ENCODE measurements at regions not wholly inside any gene's neighbourhood (a gene's known extent, or its start where the extent isn't known, plus 50 kb on each side); places are given as distances from the start of the nearest gene placed in this dataset.

- H3K9me2 ChIP-seq (replicated peaks; ENCODE audit: control insufficient read depth, low read length) = no peaks in the 10 kb centered on the region
- H3K36me3 ChIP-seq (ENCODE audit: control insufficient read depth, low read length) = no peaks in the 10 kb centered on the region
- H3K4me3 ChIP-seq (ENCODE audit: low read length) = no peak overlapping the region
- no peaks in the 10 kb centered on the region for H4K20me1 ChIP-seq (ENCODE audit: control insufficient read depth, insufficient read depth, low read depth, low read length)
- H3K79me2 ChIP-seq (ENCODE audit: control insufficient read depth, low read length) = no peaks in the 10 kb centered on the region
- TF ChIP-seq CTCF (IDR thresholded peaks at IDR 0.05; ENCODE audit: low read depth, low read length, poor library complexity, severe bottlenecking) (no peak), EZH2phosphoT487 (IDR thresholded peaks at IDR 0.05; ENCODE audit: borderline replicate concordance, low read length) (no peak)
- no peaks in the 10 kb centered on the region for H3K9me3 ChIP-seq (ENCODE audit: control insufficient read depth, insufficient read depth, low read length)
- H3K4me1 ChIP-seq (ENCODE audit: control insufficient read depth, low read length) = no peaks in the 10 kb centered on the region; the same call in 1 of the 2 replicates
- no peaks in the 10 kb centered on the region for H3F3A ChIP-seq (ENCODE audit: control insufficient read depth, insufficient read depth)
- H3K27me3 ChIP-seq (ENCODE audit: control insufficient read depth, low read length) = no peaks in the 10 kb centered on the region
- no peak overlapping the region for H3K27ac ChIP-seq (ENCODE audit: low read depth, low read length)
- no peak overlapping the region for H3K4me2 ChIP-seq (ENCODE audit: low read length)
Observed at GRCh38 chr6:121837545-121838229, 402.2 kb downstream of the GJA1 start.

- no peak for TF ChIP-seq EZH2phosphoT487 (IDR thresholded peaks at IDR 0.05; ENCODE audit: borderline replicate concordance, low read length)
- no peak overlapping the region for H3K27ac ChIP-seq (ENCODE audit: low read depth, low read length)
- no peaks in the 10 kb centered on the region for H3K9me3 ChIP-seq (ENCODE audit: control insufficient read depth, insufficient read depth, low read length)
- no peak overlapping the region for H3K4me3 ChIP-seq (ENCODE audit: low read length)
- H3F3A ChIP-seq (ENCODE audit: control insufficient read depth, insufficient read depth) = no peaks in the 10 kb centered on the region
- no peaks in the 10 kb centered on the region for H3K4me1 ChIP-seq (ENCODE audit: control insufficient read depth, low read length)
- no peak overlapping the region for H3K4me2 ChIP-seq (ENCODE audit: low read length)
- no peaks in the 10 kb centered on the region for H4K20me1 ChIP-seq (ENCODE audit: control insufficient read depth, insufficient read depth, low read depth, low read length)
- no peaks in the 10 kb centered on the region for H3K36me3 ChIP-seq (ENCODE audit: control insufficient read depth, low read length)
- H3K9me2 ChIP-seq (replicated peaks; ENCODE audit: control insufficient read depth, low read length) = no peaks in the 10 kb centered on the region
- no peaks in the 10 kb centered on the region for H3K27me3 ChIP-seq (ENCODE audit: control insufficient read depth, low read length)
- no peaks in the 10 kb centered on the region for H3K79me2 ChIP-seq (ENCODE audit: control insufficient read depth, low read length)
Observed at GRCh38 chr6:121838842-121839241, 403.4 kb downstream of the GJA1 start.

GRCh38 chr6:121839896-121840295 lies 404.4 kb downstream of the GJA1 start:
- H3K9me2 ChIP-seq (replicated peaks; ENCODE audit: control insufficient read depth, low read length) = no peaks in the 10 kb centered on the region
- H3K79me2 ChIP-seq (ENCODE audit: control insufficient read depth, low read length) = no peaks in the 10 kb centered on the region
- no peaks in the 10 kb centered on the region for H3F3A ChIP-seq (ENCODE audit: control insufficient read depth, insufficient read depth)
- H3K9me3 ChIP-seq (ENCODE audit: control insufficient read depth, insufficient read depth, low read length) = no peaks in the 10 kb centered on the region
- no peaks in the 10 kb centered on the region for H3K4me1 ChIP-seq (ENCODE audit: control insufficient read depth, low read length)
- H3K27ac ChIP-seq (ENCODE audit: low read depth, low read length) = no peak overlapping the region
- no peaks in the 10 kb centered on the region for H3K36me3 ChIP-seq (ENCODE audit: control insufficient read depth, low read length)
- no peak overlapping the region for H3K4me3 ChIP-seq (ENCODE audit: low read length)
- TF ChIP-seq EZH2phosphoT487 (IDR thresholded peaks at IDR 0.05; ENCODE audit: borderline replicate concordance, low read length) (no peak), CTCF (IDR thresholded peaks at IDR 0.05; ENCODE audit: low read depth, low read length, poor library complexity, severe bottlenecking) (no peak)
- H3K27me3 ChIP-seq (ENCODE audit: control insufficient read depth, low read length) = no peaks in the 10 kb centered on the region
- no peaks in the 10 kb centered on the region for H4K20me1 ChIP-seq (ENCODE audit: control insufficient read depth, insufficient read depth, low read depth, low read length)
- no peak overlapping the region for H3K4me2 ChIP-seq (ENCODE audit: low read length)

GRCh38 chr6:121844898-121845297 lies 409.5 kb downstream of the GJA1 start:
- Histone ChIP-seq H3K27me3 (ENCODE audit: control insufficient read depth, low read length) (no peaks in the 10 kb centered on the region), H3K9me3 (ENCODE audit: control insufficient read depth, insufficient read depth, low read length) (no peaks in the 10 kb centered on the region), H3K9me2 (replicated peaks; ENCODE audit: control insufficient read depth, low read length) (no peaks in the 10 kb centered on the region), H3K36me3 (ENCODE audit: control insufficient read depth, low read length) (no peaks in the 10 kb centered on the region), H3K4me1 (ENCODE audit: control insufficient read depth, low read length) (no peaks in the 10 kb centered on the region), H3K79me2 (ENCODE audit: control insufficient read depth, low read length) (no peaks in the 10 kb centered on the region), H3K4me3 (ENCODE audit: low read length) (no peak overlapping the region), H4K20me1 (ENCODE audit: control insufficient read depth, insufficient read depth, low read depth, low read length) (no peaks in the 10 kb centered on the region), H3K27ac (ENCODE audit: low read depth, low read length) (no peak overlapping the region), H3K4me2 (ENCODE audit: low read length) (no peak overlapping the region), H3F3A (ENCODE audit: control insufficient read depth, insufficient read depth) (no peaks in the 10 kb centered on the region)
- TF ChIP-seq CTCF (IDR thresholded peaks at IDR 0.05; ENCODE audit: low read depth, low read length, poor library complexity, severe bottlenecking) = no peak
- no peak for TF ChIP-seq EZH2phosphoT487 (IDR thresholded peaks at IDR 0.05; ENCODE audit: borderline replicate concordance, low read length)

Measured in DOHH2 (cell line).